Mesenchymal stem cell (in vitro differentiated cells and primary cell): ENCODE measurements at regions not wholly inside any gene's neighbourhood (a gene's known extent, or its start where the extent isn't known, plus 50 kb on each side); places are given as distances from the start of the nearest gene placed in this dataset.

ENCODE experiments used
- DNase-seq: peaks from one replicate; pipeline ENCODE4 v3.0.0-alpha.2; 2013
- H2AFZ ChIP-seq: one replicate; pipeline ENCODE4 v1.6.1; 2013; ENCODE audit warnings: low read depth, mild to moderate bottlenecking, control low read depth, inconsistent platforms, low read length, moderate library complexity
- H2AK5ac ChIP-seq: 2 replicates; pipeline ENCODE4 v1.6.1; 2013; ENCODE audit warnings: low read length, moderate library complexity, mild to moderate bottlenecking, inconsistent platforms; ENCODE audit not compliant: severe bottlenecking
- H2BK120ac ChIP-seq: one replicate; pipeline ENCODE4 v1.6.1; 2013; ENCODE audit warnings: low read depth, mild to moderate bottlenecking, inconsistent platforms, low read length, moderate library complexity
- H2BK12ac ChIP-seq, 2 experiments: one replicate each; pipeline ENCODE4 v1.6.1; 2013; ENCODE audit warnings: inconsistent platforms in 2 of 2, low read length in 2 of 2, mild to moderate bottlenecking in 2 of 2, moderate library complexity in 2 of 2, control low read depth in 1 of 2
- H2BK15ac ChIP-seq: one replicate; pipeline ENCODE4 v1.6.1; 2013; ENCODE audit warnings: mild to moderate bottlenecking, low read depth, inconsistent platforms; ENCODE audit not compliant: poor library complexity, severe bottlenecking
- H2BK5ac ChIP-seq: 2 replicates; pipeline ENCODE4 v1.6.1; 2013; ENCODE audit warnings: low read depth, mild to moderate bottlenecking, low read length, control low read depth, inconsistent platforms; ENCODE audit not compliant: poor library complexity, severe bottlenecking
- H3K14ac ChIP-seq, 2 experiments: one replicate each; pipeline ENCODE4 v1.6.1; 2013; ENCODE audit warnings: inconsistent platforms in 2 of 2, low read length in 2 of 2, control low read depth in 1 of 2, mild to moderate bottlenecking in 1 of 2, moderate library complexity in 1 of 2
- H3K18ac ChIP-seq, 2 experiments: one replicate each; pipeline ENCODE4 v1.6.1; 2013; ENCODE audit warnings: inconsistent platforms in 2 of 2, low read length in 2 of 2, control low read depth in 1 of 2, low read depth in 1 of 2, mild to moderate bottlenecking in 1 of 2
- H3K23ac ChIP-seq, 2 experiments: one replicate each; pipeline ENCODE4 v1.6.1; 2013; ENCODE audit warnings: inconsistent platforms in 2 of 2, low read length in 2 of 2, mild to moderate bottlenecking in 2 of 2, moderate library complexity in 2 of 2, control low read depth in 1 of 2
- H3K27ac ChIP-seq: 2 replicates; pipeline ENCODE4 v1.5.1; 2013; ENCODE audit warnings: mild to moderate bottlenecking, moderate library complexity, low read length, control low read depth, inconsistent platforms; ENCODE audit not compliant: poor library complexity, severe bottlenecking
- H3K27me3 ChIP-seq, 2 experiments: 2 replicates each; pipeline versions ENCODE4 v1.6.1 to v1.7.0; 2013; ENCODE audit warnings: low read length in 2 of 2, mild to moderate bottlenecking in 2 of 2, moderate library complexity in 2 of 2, control low read depth in 1 of 2, inconsistent platforms in 1 of 2; ENCODE audit not compliant: control insufficient read depth in 1 of 2, insufficient read depth in 1 of 2
- H3K36me3 ChIP-seq, 2 experiments: 2 replicates each; pipeline versions ENCODE4 v1.6.1 to v1.7.0; 2013; ENCODE audit warnings: low read length in 2 of 2, control low read depth in 1 of 2, inconsistent platforms in 1 of 2, low read depth in 1 of 2, mild to moderate bottlenecking in 1 of 2; ENCODE audit not compliant: insufficient read depth in 2 of 2, control insufficient read depth in 1 of 2
- H3K4ac ChIP-seq, 2 experiments: one replicate each; pipeline ENCODE4 v1.6.1; 2013; ENCODE audit warnings: inconsistent platforms in 2 of 2, low read length in 2 of 2, mild to moderate bottlenecking in 2 of 2, moderate library complexity in 2 of 2, control low read depth in 1 of 2, low read depth in 1 of 2
- H3K4me1 ChIP-seq: 2 replicates; pipeline ENCODE4 v1.6.1; 2013; ENCODE audit warnings: low read depth, low read length, control low read depth; ENCODE audit not compliant: control insufficient read depth, insufficient read depth
- H3K4me2 ChIP-seq: 2 replicates; pipeline ENCODE4 v1.6.1; 2013; ENCODE audit warnings: low read length, mild to moderate bottlenecking, inconsistent platforms; ENCODE audit not compliant: poor library complexity, severe bottlenecking
- H3K4me3 ChIP-seq, 2 experiments: 2 replicates each; pipeline versions ENCODE4 v1.5.1 to v1.7.0; 2013; ENCODE audit warnings: low read length in 2 of 2, mild to moderate bottlenecking in 2 of 2, control low read depth in 1 of 2, low read depth in 1 of 2; ENCODE audit not compliant: insufficient read depth in 1 of 2
- H3K79me1 ChIP-seq: replicated peaks from 2 replicates; pipeline ENCODE4 v1.6.1; 2013; ENCODE audit warnings: mild to moderate bottlenecking, control low read depth, low read length, inconsistent platforms; ENCODE audit not compliant: poor library complexity, severe bottlenecking
- H3K9ac ChIP-seq: 2 replicates; pipeline ENCODE4 v1.7.0; 2013; ENCODE audit warnings: mild to moderate bottlenecking, low read length, moderate library complexity
- H3K9me3 ChIP-seq: 2 replicates; pipeline ENCODE4 v1.7.0; 2013; ENCODE audit warnings: mild to moderate bottlenecking, low read length; ENCODE audit not compliant: control insufficient read depth
- H4K8ac ChIP-seq: one replicate; pipeline ENCODE4 v1.6.1; 2013; ENCODE audit warnings: inconsistent platforms, mild to moderate bottlenecking, low read length, moderate library complexity
- H4K91ac ChIP-seq: one replicate; pipeline ENCODE4 v1.6.1; 2013; ENCODE audit warnings: mild to moderate bottlenecking, low read length, inconsistent platforms
- WGBS: methylation state at CpG from one replicate; pipeline ENCODE4 v1.1.7; 2013; ENCODE audit warnings: mixed read lengths; 5-methylcytosine and 5-hydroxymethylcytosine counted together

- Histone ChIP-seq H3K9ac (no peak overlapping the region), H3K23ac (no peak overlapping the region), H4K91ac (no peak overlapping the region)
Measured at GRCh38 chr11:111105566-111105965, 140.0 kb upstream of the POU2AF2 start.

GRCh38 chr11:111104185-111104584 is 141.3 kb upstream of the POU2AF2 start:
- H3K4me2 ChIP-seq = no peak overlapping the region
- no peak overlapping the region for H3K4me3 ChIP-seq
- H2AK5ac ChIP-seq = no peak overlapping the region
- H3K4me1 ChIP-seq = no peaks in the 10 kb centered on the region
- H3K27ac ChIP-seq = no peak overlapping the region
- H3K79me1 ChIP-seq = no peaks in the 10 kb centered on the region
- no peak overlapping the region for H4K91ac ChIP-seq
- H2BK120ac ChIP-seq = no peak overlapping the region
- no peak overlapping the region for H4K8ac ChIP-seq
- no peak overlapping the region for H3K4ac ChIP-seq
- H2BK5ac ChIP-seq = no peak overlapping the region
- no peak overlapping the region for H2BK15ac ChIP-seq
- no peak for DNase-seq
- no peaks in the 10 kb centered on the region for H3K36me3 ChIP-seq
- H3K9ac ChIP-seq = no peak overlapping the region
- no peaks in the 10 kb centered on the region for H3K9me3 ChIP-seq
- no peak overlapping the region for H3K14ac ChIP-seq
- no peak overlapping the region for H2BK12ac ChIP-seq
- no peak overlapping the region for H3K18ac ChIP-seq
- no peak overlapping the region for H2AFZ ChIP-seq
- no peak overlapping the region for H3K23ac ChIP-seq
- H3K27me3 ChIP-seq = no peaks in the 10 kb centered on the region

More at GRCh38 chr11:111105566-111105965, 140.0 kb upstream of the POU2AF2 start:
- no peak overlapping the region for H3K18ac ChIP-seq
- H3K27ac ChIP-seq = no peak overlapping the region
- H3K36me3 ChIP-seq = no peaks in the 10 kb centered on the region
- H2BK15ac ChIP-seq = no peak overlapping the region
- no peak overlapping the region for H2BK120ac ChIP-seq
- no peak overlapping the region for H3K14ac ChIP-seq
- DNase-seq = no peak
- H2BK12ac ChIP-seq = no peak overlapping the region
- no peak overlapping the region for H2BK5ac ChIP-seq
- H4K8ac ChIP-seq = no peak overlapping the region
- no peak overlapping the region for H3K4me2 ChIP-seq
- no peak overlapping the region for H2AK5ac ChIP-seq
- no peak overlapping the region for H2AFZ ChIP-seq
- H3K4me3 ChIP-seq = no peak overlapping the region
- H3K9me3 ChIP-seq = no peaks in the 10 kb centered on the region
- H3K27me3 ChIP-seq = no peaks in the 10 kb centered on the region
- 95% methylated on average over 2 of the region's 2 CpGs for WGBS
- H3K4me1 ChIP-seq = no peaks in the 10 kb centered on the region
- no peaks in the 10 kb centered on the region for H3K79me1 ChIP-seq
- H3K4ac ChIP-seq = no peak overlapping the region

- Histone ChIP-seq H3K36me3 (no peaks in the 10 kb centered on the region), H4K8ac (no peak overlapping the region), H2BK15ac (no peak overlapping the region), H4K91ac (no peak overlapping the region), H3K4me3 (no peak overlapping the region), H3K9me3 (no peaks in the 10 kb centered on the region), H3K4me1 (no peaks in the 10 kb centered on the region), H3K18ac (no peak overlapping the region), H3K27ac (no peak overlapping the region), H2BK5ac (no peak overlapping the region), H3K27me3 (no peaks in the 10 kb centered on the region), H3K23ac (no peak overlapping the region), H2AFZ (no peak overlapping the region), H3K4me2 (no peak overlapping the region), H2AK5ac (no peak overlapping the region), H3K14ac (no peak overlapping the region), H3K9ac (no peak overlapping the region), H2BK120ac (no peak overlapping the region), H2BK12ac (no peak overlapping the region), H3K4ac (no peak overlapping the region), H3K79me1 (no peaks in the 10 kb centered on the region)
- 79% methylated on average over 3 of the region's 3 CpGs for WGBS
- no peak for DNase-seq
Measured at GRCh38 chr11:111101881-111102280, 143.6 kb upstream of the POU2AF2 start.

GRCh38 chr11:111099028-111099713 is 146.4 kb upstream of the POU2AF2 start:
- no peak overlapping the region for H4K8ac ChIP-seq
- H3K79me1 ChIP-seq = no peaks in the 10 kb centered on the region
- no peak overlapping the region for H3K4ac ChIP-seq
- H2BK120ac ChIP-seq = no peak overlapping the region
- H3K18ac ChIP-seq = no peak overlapping the region
- H3K4me2 ChIP-seq = no peak overlapping the region
- H2BK12ac ChIP-seq = no peak overlapping the region
- H2AFZ ChIP-seq = no peak overlapping the region
- no peak for DNase-seq
- H3K4me1 ChIP-seq = no peaks in the 10 kb centered on the region
- H3K9ac ChIP-seq = no peak overlapping the region
- no peak overlapping the region for H3K27ac ChIP-seq
- 75% methylated on average over 1 of the region's 2 CpGs for WGBS
- H3K23ac ChIP-seq = no peak overlapping the region
- no peaks in the 10 kb centered on the region for H3K36me3 ChIP-seq
- H2BK15ac ChIP-seq = no peak overlapping the region
- no peak overlapping the region for H4K91ac ChIP-seq
- H3K27me3 ChIP-seq = no peaks in the 10 kb centered on the region
- H3K4me3 ChIP-seq = no peak overlapping the region
- H3K14ac ChIP-seq = no peak overlapping the region
- no peak overlapping the region for H2BK5ac ChIP-seq
- no peaks in the 10 kb centered on the region for H3K9me3 ChIP-seq
- H2AK5ac ChIP-seq = no peak overlapping the region
